Heart right ventricle (tissue), 16 donors: ENCODE measurements at regions not wholly inside any gene's neighbourhood (a gene's known extent, or its start where the extent isn't known, plus 50 kb on each side); places are given as distances from the start of the nearest gene placed in this dataset.
A peak's percentile ranks its signal among the peaks of the same experiment; 100 is the strongest.

Experiments
- ATAC-seq, 8 donors: fragments of 200-7000 bp; cut with Tn5 transposase; one replicate each; pipeline ENCODE4 v1.9.1; 2020; ENCODE audit warnings: mild to moderate bottlenecking in 8 of 8, moderate library complexity in 8 of 8, moderate number of reproducible peaks in 1 of 8
- DNase-seq, 2 donors: peaks; one replicate each; pipeline ENCODE4 v3.0.0-alpha.2; 2020
- H3K27ac ChIP-seq, 10 donors: fragments of 200-600 bp; sonication (generic) in 2 of 10; one replicate each; pipeline versions ENCODE4 v1.5.0 to v1.8.0; 2020 to 2022; ENCODE audit warnings: mild to moderate bottlenecking in 3 of 10
- H3K27me3 ChIP-seq, 7 donors: fragments of 200-600 bp; one replicate each; pipeline ENCODE4 v1.8.0; 2021 to 2022; ENCODE audit warnings: mild to moderate bottlenecking in 2 of 7
- H3K36me3 ChIP-seq, 9 donors: fragments of 200-600 bp; sonication (generic) in 1 of 9; one replicate each; pipeline versions ENCODE4 v1.5.0 to v1.8.0; 2020 to 2022; ENCODE audit warnings: mild to moderate bottlenecking in 2 of 9
- H3K4me1 ChIP-seq, 9 donors: fragments of 200-600 bp; sonication (generic) in 1 of 9; one replicate each; pipeline versions ENCODE4 v1.5.0 to v1.8.0; 2020 to 2022; ENCODE audit warnings: mild to moderate bottlenecking in 4 of 9
- H3K4me3 ChIP-seq, 10 donors: fragments of 200-600 bp; sonication (generic) in 2 of 10; one replicate each; pipeline versions ENCODE4 v1.5.0 to v1.8.0; 2020 to 2022; ENCODE audit warnings: mild to moderate bottlenecking in 7 of 10, moderate library complexity in 2 of 10
- H3K9me3 ChIP-seq, 11 donors: fragments of 200-600 bp in 10 of 11; sonication (generic) in 2 of 11; one replicate each; pipeline versions ENCODE4 v1.5.0 to v1.8.0; 2013 to 2022; ENCODE audit warnings: mild to moderate bottlenecking in 2 of 11, control low read depth in 1 of 11, moderate library complexity in 1 of 11
- CTCF ChIP-seq, 9 donors: fragments of 200-600 bp; sonication (generic) in 2 of 9; IDR thresholded peaks; one replicate each; pipeline versions ENCODE4 v1.5.0 to v1.8.0; 2021 to 2022; ENCODE audit warnings: antibody characterized with exemption in 9 of 9, mild to moderate bottlenecking in 5 of 9, moderate library complexity in 1 of 9
- WGBS, 2 donors: extraction: QIAGEN DNeasy Blood & Tissue Kit; methylation state at CpG; one replicate each; pipeline ENCODE4 v1.1.7; 2013; ENCODE audit warnings: inconsistent platforms in 1 of 2; 5-methylcytosine and 5-hydroxymethylcytosine counted together
- intact Hi-C, 10 donors: fragments of 100-400 bp; cut with DNase I; formaldehyde crosslinking; loops; one replicate each; pipeline versions ENCODE4 v1.11.1 to v1.14.2; 2022
- donor health status: Arrhythmogenic right ventricular cardiomyopathy.
- donor health status: ischemic (EF 13 %, LVEDD 7.1; RV severe dilation, severe dysfunction).
- donor health status: healthy with polysubstance abuse.
- donor health status: DM: no; HTN: yes; CAD: no.
- donor health status: DM: no; HTN: no; CAD: no.
- donor health status: ischemic (EF 25% LVEDD 6.9; RV normal size, moderate dysfunction).
- donor health status: ischemic (EF 25% LVEDD 5.7; RV mildly dilated, moderate dysfunction).
- donor health status: healthy.
- donor health status: DM: yes; HTN: yes; CAD: no.
- donor health status: Ischemic cardiomyopathy.
- donor health status: ischemic (EF 35%, LVEDD 5.7; RV mildly dilated, moderate dysfunction).
- donor health status: nonischemic (EF 11% LVEDD 7.7; RV severe dilation, severe dysfunction).
- donor health status: DM: yes; HTN: yes; CAD: no.
- donor health status: PGD.
- donor health status: ischemic (EF 29% LVEDD 5.4; RV normal size, mild dysfunction).
- donor health status: nonischemic (EF 23%, LVEDD 6.1; RV moderate dilation, normal function).

- Histone ChIP-seq H3K4me3 (no peak overlapping the region), H3K36me3 (peaks cover 0 to 22% (median 0%) of the 10 kb centered on the region in 9 donors), H3K27me3 (no peaks in the 10 kb centered on the region), H3K9me3 (no peaks in the 10 kb centered on the region), H3K4me1 (peaks cover 0 to 36% (median 15%) of the 10 kb centered on the region in 9 donors), H3K27ac (no peak overlapping the region)
- intact Hi-C loops: no loop called here
- TF ChIP-seq CTCF (IDR thresholded peaks at IDR 0.05): no peak
- WGBS, 2 donors: 96 to 99% methylated on average over 4 of the region's 4 CpGs
- ATAC-seq (no peak), DNase-seq (no peak)
Measured at GRCh38 chr13:73996569-73996968, 137.6 kb downstream of the KLF12 start.

DNA sequence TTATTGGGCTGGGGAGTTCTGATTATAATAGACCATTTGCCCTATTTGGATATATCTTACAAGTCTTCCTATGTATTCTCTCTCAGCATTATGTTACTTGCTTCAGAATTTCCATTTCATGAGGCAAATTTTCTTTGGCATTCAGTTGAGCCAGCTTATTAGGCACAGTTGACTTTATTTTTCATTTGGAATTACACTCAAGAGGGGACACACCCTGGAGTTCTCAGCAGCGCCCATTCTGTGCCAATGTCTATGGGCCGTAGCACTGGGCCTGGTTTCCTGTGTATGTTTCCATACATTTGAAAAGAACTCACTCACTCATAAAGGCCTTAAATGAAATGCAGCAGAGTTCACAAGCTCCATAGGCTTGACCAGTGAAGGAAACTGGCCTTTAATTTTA is 138.5 kb downstream of the KLF12 start:
- no peak overlapping the region for H3K27ac ChIP-seq
- 75 to 78% methylated on average over 2 of the region's 2 CpGs for WGBS, 2 donors
- no peak for TF ChIP-seq CTCF (IDR thresholded peaks at IDR 0.05)
- no peaks in the 10 kb centered on the region for H3K9me3 ChIP-seq
- intact Hi-C loops: no loop called here
- H3K4me1 ChIP-seq: peaks cover 0 to 36% (median 15%) of the 10 kb centered on the region in 9 donors
- no peak overlapping the region for H3K4me3 ChIP-seq
- peaks cover 0 to 22% (median 0%) of the 10 kb centered on the region in 9 donors for H3K36me3 ChIP-seq
- no peaks in the 10 kb centered on the region for H3K27me3 ChIP-seq
- peak in 1 of 8 donors; percentile 50 for ATAC-seq
- no peak for DNase-seq

GRCh38 chr13:73993661-73994060 is 140.5 kb downstream of the KLF12 start:
- H3K27ac ChIP-seq: no peak overlapping the region
- no peaks in the 10 kb centered on the region for H3K27me3 ChIP-seq
- H3K9me3 ChIP-seq: no peaks in the 10 kb centered on the region
- no peak for TF ChIP-seq CTCF (IDR thresholded peaks at IDR 0.05)
- H3K4me3 ChIP-seq: no peak overlapping the region
- no peak for DNase-seq
- ATAC-seq: no peak
- H3K4me1 ChIP-seq: peaks cover 0 to 40% (median 13%) of the 10 kb centered on the region in 9 donors
- intact Hi-C loops: no loop called here
- peaks cover 0 to 22% (median 0%) of the 10 kb centered on the region in 9 donors for H3K36me3 ChIP-seq

DNA sequence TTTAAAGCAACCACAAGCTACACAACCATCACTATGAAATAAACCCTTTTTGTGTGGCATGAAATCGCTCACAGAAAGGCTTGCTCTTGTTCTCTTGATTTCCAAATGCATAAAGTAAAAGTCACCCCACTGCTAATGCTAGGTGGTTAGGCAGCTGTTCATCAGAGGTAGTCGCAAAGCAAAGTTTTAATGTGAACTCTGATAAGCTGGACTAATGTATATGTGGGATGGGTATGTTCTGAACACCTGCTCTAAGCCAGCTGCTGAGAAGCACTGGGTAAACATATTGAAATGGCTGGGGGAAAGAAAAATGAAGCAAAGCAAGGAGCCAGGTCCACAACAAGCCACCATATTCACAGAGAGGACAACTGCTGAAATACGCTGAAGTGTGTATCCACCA is 142.3 kb downstream of the KLF12 start:
- TF ChIP-seq CTCF (IDR thresholded peaks at IDR 0.05): no peak
- 96 to 98% methylated on average over 3 of the region's 3 CpGs for WGBS, 2 donors

More for the DNA sequence above, 142.3 kb downstream of the KLF12 start:
- peaks cover 0 to 22% (median 0%) of the 10 kb centered on the region in 9 donors for H3K36me3 ChIP-seq
- H3K27ac ChIP-seq: no peak overlapping the region
- no peak overlapping the region for H3K4me3 ChIP-seq
- peaks cover 0 to 6% (median 0%) of the 10 kb centered on the region in 11 donors for H3K9me3 ChIP-seq
- ATAC-seq (no peak), DNase-seq (no peak)
- H3K27me3 ChIP-seq: no peaks in the 10 kb centered on the region
- intact Hi-C loops: no loop called here
- peaks cover 0 to 27% (median 5%) of the 10 kb centered on the region in 9 donors for H3K4me1 ChIP-seq
